Duodenal mucosa (tissue), 2 donors: ENCODE measurements at regions not wholly inside any gene's neighbourhood (a gene's known extent, or its start where the extent isn't known, plus 50 kb on each side); places are given as distances from the start of the nearest gene placed in this dataset.
"Not testable (repeated sequence)": the region's sequence is repeated elsewhere in the genome, so short reads cannot be mapped to it uniquely, and the experiment has no call there.

ENCODE experiments used
- H3K27ac ChIP-seq: one replicate; pipeline ENCODE4 v1.7.0; 2013; ENCODE audit warnings: low read depth, low read length
- H3K27me3 ChIP-seq, 2 donors: one replicate each; pipeline ENCODE4 v1.7.0; 2013; ENCODE audit warnings: low read length in 2 of 2, control low read depth in 1 of 2; ENCODE audit not compliant: insufficient read depth in 2 of 2, control insufficient read depth in 1 of 2
- H3K36me3 ChIP-seq, 2 donors: one replicate each; pipeline ENCODE4 v1.7.0; 2013; ENCODE audit warnings: low read length in 2 of 2, control low read depth in 1 of 2; ENCODE audit not compliant: insufficient read depth in 2 of 2, control insufficient read depth in 1 of 2
- H3K4me1 ChIP-seq, 2 donors: one replicate each; pipeline ENCODE4 v1.7.0; 2013; ENCODE audit warnings: low read length in 2 of 2, control low read depth in 1 of 2; ENCODE audit not compliant: insufficient read depth in 2 of 2, control insufficient read depth in 1 of 2
- H3K4me3 ChIP-seq, 2 donors: one replicate each; pipeline ENCODE4 v1.7.0; 2013; ENCODE audit warnings: low read length in 2 of 2, low read depth in 1 of 2
- H3K9ac ChIP-seq, 2 donors: one replicate each; pipeline ENCODE4 v1.7.0; 2013; ENCODE audit warnings: low read length in 2 of 2, low read depth in 1 of 2
- H3K9me3 ChIP-seq, 2 donors: one replicate each; pipeline ENCODE4 v1.7.0; 2013; ENCODE audit warnings: low read length in 2 of 2, control low read depth in 1 of 2; ENCODE audit not compliant: control insufficient read depth in 1 of 2

- H3K27ac ChIP-seq: no peak overlapping the region
- no peak overlapping the region for H3K9ac ChIP-seq
- H3K27me3 ChIP-seq: no peaks in the 10 kb centered on the region
- no peak overlapping the region for H3K4me3 ChIP-seq
- no peaks in the 10 kb centered on the region for H3K36me3 ChIP-seq
- H3K4me1 ChIP-seq: peaks cover 14 to 21% of the 10 kb centered on the region in 2 donors
- no peaks in the 10 kb centered on the region for H3K9me3 ChIP-seq
Measured at GRCh38 chr6:37078814-37079213, 73.4 kb downstream of the FGD2 start.

GRCh38 chr6:37081042-37081607 lies 75.7 kb downstream of the FGD2 start:
- Histone ChIP-seq H3K27me3 (no peaks in the 10 kb centered on the region), H3K27ac (no peak overlapping the region), H3K9me3 (no peaks in the 10 kb centered on the region), H3K4me1 (peaks cover 14 to 27% of the 10 kb centered on the region in 2 donors), H3K4me3 (no peak overlapping the region), H3K9ac (no peak overlapping the region), H3K36me3 (no peaks in the 10 kb centered on the region)

- Histone ChIP-seq H3K4me3 (peak overlapping the region in 1 of 2 donors; percentile 50), H3K4me1 (peaks cover 14 to 25% of the 10 kb centered on the region in 2 donors), H3K27me3 (no peaks in the 10 kb centered on the region), H3K9me3 (no peaks in the 10 kb centered on the region), H3K36me3 (no peaks in the 10 kb centered on the region), H3K27ac (no peak overlapping the region), H3K9ac (no peak overlapping the region)
Measured at GRCh38 chr6:37082390-37083130, 77.1 kb downstream of the FGD2 start.

- no peak overlapping the region for H3K9ac ChIP-seq
- H3K4me3 ChIP-seq: peak overlapping the region in 1 of 2 donors; percentile 50
- H3K9me3 ChIP-seq: no peaks in the 10 kb centered on the region
- H3K4me1 ChIP-seq: peaks cover 14 to 22% of the 10 kb centered on the region in 2 donors
- no peaks in the 10 kb centered on the region for H3K27me3 ChIP-seq
- H3K36me3 ChIP-seq: no peaks in the 10 kb centered on the region
- no peak overlapping the region for H3K27ac ChIP-seq
Measured at GRCh38 chr6:37083243-37084138, 78.0 kb downstream of the FGD2 start.

GRCh38 chr6:37084665-37085064 lies 79.2 kb downstream of the FGD2 start:
- not testable (repeated sequence) for H3K27ac ChIP-seq, H3K27me3 ChIP-seq, H3K4me3 ChIP-seq, H3K9ac ChIP-seq, H3K36me3 ChIP-seq, H3K9me3 ChIP-seq
- H3K4me1 ChIP-seq: peaks cover 14 to 22% of the 10 kb centered on the region in 2 donors

- H3K9me3 ChIP-seq: no peaks in the 10 kb centered on the region
- no peak overlapping the region for H3K9ac ChIP-seq
- no peaks in the 10 kb centered on the region for H3K36me3 ChIP-seq
- peaks cover 14 to 22% of the 10 kb centered on the region in 2 donors for H3K4me1 ChIP-seq
- H3K4me3 ChIP-seq: no peak overlapping the region
- no peak overlapping the region for H3K27ac ChIP-seq
- H3K27me3 ChIP-seq: no peaks in the 10 kb centered on the region
Measured at GRCh38 chr6:37085198-37085597, 79.7 kb downstream of the FGD2 start.

- Histone ChIP-seq H3K9me3 (no peaks in the 10 kb centered on the region), H3K27ac (no peak overlapping the region), H3K27me3 (no peaks in the 10 kb centered on the region), H3K4me1 (peaks cover 5 to 6% of the 10 kb centered on the region in 2 donors), H3K9ac (no peak overlapping the region), H3K36me3 (no peaks in the 10 kb centered on the region), H3K4me3 (no peak overlapping the region)
Measured at GRCh38 chr6:37088897-37089296, 81.1 kb upstream of the PIM1 start.

GRCh38 chr6:37089783-37090182 lies 80.2 kb upstream of the PIM1 start:
- Histone ChIP-seq H3K9ac (no peak overlapping the region), H3K4me1 (peaks cover 0 to 6% of the 10 kb centered on the region in 2 donors), H3K27ac (no peak overlapping the region), H3K36me3 (no peaks in the 10 kb centered on the region), H3K4me3 (no peak overlapping the region), H3K9me3 (no peaks in the 10 kb centered on the region), H3K27me3 (no peaks in the 10 kb centered on the region)

GRCh38 chr6:37091104-37091503 lies 78.8 kb upstream of the PIM1 start:
- not testable (repeated sequence) for H3K27ac ChIP-seq, H3K9me3 ChIP-seq, H3K9ac ChIP-seq

GRCh38 chr6:37091586-37091985 lies 78.4 kb upstream of the PIM1 start:
- not testable (repeated sequence) for H3K36me3 ChIP-seq, H3K27ac ChIP-seq, H3K9ac ChIP-seq, H3K27me3 ChIP-seq, H3K4me1 ChIP-seq, H3K9me3 ChIP-seq, H3K4me3 ChIP-seq

More at GRCh38 chr6:37091104-37091503, 78.8 kb upstream of the PIM1 start:
- H3K4me1 ChIP-seq, H3K36me3 ChIP-seq, H3K27me3 ChIP-seq, H3K4me3 ChIP-seq: not testable (repeated sequence)
